SU-DHL-6 (cell line): ENCODE measurements at regions not wholly inside any gene's neighbourhood (a gene's known extent, or its start where the extent isn't known, plus 50 kb on each side); places are given as distances from the start of the nearest gene placed in this dataset.

Source experiments
- H2AFZ ChIP-seq: fragments of 200-600 bp; sonication (generic); 2 replicates; pipeline ENCODE4 v1.6.1; 2014; ENCODE audit warnings: low read depth, mild to moderate bottlenecking, moderate library complexity, mixed read lengths, antibody characterized with exemption, low read length; ENCODE audit not compliant: severe bottlenecking
- H3F3A ChIP-seq: fragments of 200-600 bp; shearing (Covaris generic); 2 replicates; pipeline ENCODE4 v1.6.0; 2016; ENCODE audit warnings: antibody characterized with exemption, mild to moderate bottlenecking; ENCODE audit not compliant: insufficient read depth
- H3K27ac ChIP-seq: fragments of 200-600 bp; sonication (generic); 2 replicates; pipeline ENCODE4 v1.5.1; 2016; ENCODE audit warnings: low read depth, mild to moderate bottlenecking, low read length, moderate library complexity, mixed read lengths
- H3K27me3 ChIP-seq: fragments of 200-600 bp; sonication (generic), shearing (Covaris generic); 2 replicates; pipeline ENCODE4 v1.6.0; 2014; ENCODE audit warnings: mild to moderate bottlenecking, low read length
- H3K36me3 ChIP-seq: fragments of 200-600 bp; sonication (generic); 2 replicates; pipeline ENCODE4 v1.6.1; 2014; ENCODE audit warnings: mild to moderate bottlenecking, low read length, mixed read lengths
- H3K4me2 ChIP-seq: fragments of 300-600, 200-600 bp; shearing (Covaris generic), sonication (generic); 2 replicates; pipeline ENCODE4 v1.6.0; 2014; ENCODE audit warnings: low read length, low read depth, mild to moderate bottlenecking; ENCODE audit not compliant: poor library complexity, severe bottlenecking
- H3K4me3 ChIP-seq: fragments of 200-600 bp; sonication (generic); 2 replicates; pipeline ENCODE4 v1.5.1; 2014; ENCODE audit warnings: antibody characterized with exemption, low read length, mild to moderate bottlenecking, mixed read lengths; ENCODE audit not compliant: insufficient read depth, poor library complexity, severe bottlenecking
- H3K79me2 ChIP-seq: fragments of 200-600 bp; sonication (generic); 2 replicates; pipeline ENCODE4 v1.6.1; 2014; ENCODE audit warnings: mild to moderate bottlenecking, low read length, moderate library complexity; ENCODE audit not compliant: insufficient read depth
- H3K9ac ChIP-seq: fragments of 200-600 bp; sonication (generic); 2 replicates; pipeline ENCODE4 v1.7.0; 2014; ENCODE audit warnings: mild to moderate bottlenecking, low read length
- H3K9me2 ChIP-seq: fragments of 200-600 bp; sonication (generic); replicated peaks from 2 replicates; pipeline ENCODE4 v1.6.1; 2014; ENCODE audit warnings: low read length; ENCODE audit not compliant: insufficient read depth
- H3K9me3 ChIP-seq: fragments of 200-600 bp; sonication (generic); 2 replicates; pipeline ENCODE4 v1.6.1; 2014; ENCODE audit warnings: low read length, mixed read lengths; ENCODE audit not compliant: insufficient read depth
- H4K20me1 ChIP-seq: fragments of 200-600 bp; sonication (generic); 2 replicates; pipeline ENCODE4 v1.6.1; 2014; ENCODE audit warnings: low read depth, mild to moderate bottlenecking, antibody characterized with exemption, low read length, moderate library complexity, mixed read lengths
- CTCF ChIP-seq: fragments of 200-600 bp; sonication (generic); IDR thresholded peaks from one replicate; pipeline ENCODE4 v1.5.1; 2017; ENCODE audit warnings: antibody characterized with exemption, mild to moderate bottlenecking, low read length, moderate library complexity; ENCODE audit not compliant: insufficient read depth, poor library complexity, severe bottlenecking
- EZH2phosphoT487 ChIP-seq: fragments of 200-600 bp; sonication (generic), shearing (Covaris generic); conservative IDR thresholded peaks from 2 replicates; pipeline ENCODE4 v1.6.1; 2018; ENCODE audit warnings: mild to moderate bottlenecking, antibody characterized with exemption, low read length, moderate library complexity, mixed read lengths

DNA sequence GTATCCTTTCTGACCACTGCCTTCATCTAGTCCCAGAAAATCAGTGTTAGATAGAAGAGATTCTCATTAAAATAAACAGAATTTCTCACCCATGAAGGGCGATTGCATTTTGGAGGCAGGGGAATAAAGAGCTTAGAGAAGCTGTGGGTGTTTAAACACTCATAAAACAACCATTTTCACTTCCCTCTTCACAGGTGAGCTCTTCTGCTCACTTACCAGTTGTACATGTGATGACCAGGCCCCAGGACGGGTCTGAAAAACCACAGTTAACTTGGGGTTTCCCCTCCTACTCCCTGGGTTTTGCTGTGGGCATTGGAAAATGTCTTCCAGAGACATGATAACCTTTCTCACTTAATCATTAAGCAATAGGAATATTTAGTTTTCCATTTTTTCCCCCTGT, 411.6 kb upstream of the DPP6 start:
- Histone ChIP-seq H3K36me3 (no peaks in the 10 kb centered on the region), H3K79me2 (no peaks in the 10 kb centered on the region), H3K9me2 (no peaks in the 10 kb centered on the region), H3K27me3 (no peaks in the 10 kb centered on the region), H3K4me3 (no peak overlapping the region), H3F3A (no peaks in the 10 kb centered on the region), H3K9me3 (no peaks in the 10 kb centered on the region), H3K9ac (no peak overlapping the region), H3K27ac (no peak overlapping the region), H4K20me1 (no peaks in the 10 kb centered on the region), H2AFZ (no peak overlapping the region), H3K4me2 (no peak overlapping the region)
- TF ChIP-seq CTCF: no peak
- TF ChIP-seq EZH2phosphoT487: no peak

DNA sequence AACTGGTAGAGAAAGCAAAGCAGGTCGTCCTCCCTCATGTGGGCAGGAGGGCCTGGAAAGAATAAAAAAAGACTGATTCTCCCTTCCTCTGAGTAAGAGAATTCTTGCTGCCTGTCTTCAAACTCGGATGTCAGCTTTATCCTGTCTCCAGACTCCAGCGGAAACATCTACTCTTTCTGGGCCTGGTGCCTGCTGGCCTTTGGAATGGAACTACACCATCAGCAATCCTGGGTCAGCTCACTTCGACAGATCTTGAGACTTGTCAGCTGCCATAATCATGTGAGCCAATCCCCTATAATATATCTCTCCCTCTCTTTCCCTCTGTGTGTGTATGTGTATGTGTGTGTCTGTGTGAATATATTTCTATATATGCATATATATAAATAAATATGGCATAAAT, 411.0 kb upstream of the DPP6 start:
- Histone ChIP-seq H3K27ac (no peak overlapping the region), H2AFZ (no peak overlapping the region), H3K27me3 (no peaks in the 10 kb centered on the region)

GRCh38 chr7:153642989-153643388, 409.2 kb upstream of the DPP6 start:
- Histone ChIP-seq H3K4me3 (no peak overlapping the region), H3F3A (no peaks in the 10 kb centered on the region), H4K20me1 (no peaks in the 10 kb centered on the region), H2AFZ (no peak overlapping the region), H3K9ac (no peak overlapping the region), H3K4me2 (no peak overlapping the region), H3K27ac (no peak overlapping the region), H3K36me3 (no peaks in the 10 kb centered on the region), H3K9me2 (no peaks in the 10 kb centered on the region), H3K9me3 (no peaks in the 10 kb centered on the region), H3K27me3 (no peaks in the 10 kb centered on the region), H3K79me2 (no peaks in the 10 kb centered on the region)
- no peak for TF ChIP-seq EZH2phosphoT487
- TF ChIP-seq CTCF: no peak

More for the DNA sequence above, 411.0 kb upstream of the DPP6 start:
- Histone ChIP-seq H3K4me2 (no peak overlapping the region), H3K36me3 (no peaks in the 10 kb centered on the region), H3K9ac (no peak overlapping the region), H3K9me3 (no peaks in the 10 kb centered on the region), H3F3A (no peaks in the 10 kb centered on the region), H3K4me3 (no peak overlapping the region), H3K9me2 (no peaks in the 10 kb centered on the region), H4K20me1 (no peaks in the 10 kb centered on the region), H3K79me2 (no peaks in the 10 kb centered on the region)
- TF ChIP-seq EZH2phosphoT487: no peak
- TF ChIP-seq CTCF: no peak
